ENCODE measurements at regions not wholly inside any gene's neighbourhood (a gene's known extent, or its start where the extent isn't known, plus 50 kb on each side); places are given as distances from the start of the nearest gene placed in this dataset.

- TF ChIP-seq EZH2 (IDR thresholded peaks at IDR 0.05; ENCODE audit: low read length, missing control alignments) (no peak), CTCF (conservative IDR thresholded peaks at IDR 0.05 in 1 of 2, IDR thresholded peaks at IDR 0.05 in 1 of 2; ENCODE audit: low read depth in 1 of 2, low read length in 2 of 2) (no peak)
Observed at GRCh38 chr3:86828751-86829150, 162.2 kb downstream of the VGLL3 start.
